Brain microvascular endothelial cell (primary cell): ENCODE measurements at regions not wholly inside any gene's neighbourhood (a gene's known extent, or its start where the extent isn't known, plus 50 kb on each side); places are given as distances from the start of the nearest gene placed in this dataset.

Experiments used
- DNase-seq: peaks from one replicate; pipeline ENCODE4 v3.0.0-alpha.2; 2020
- H3K27ac ChIP-seq: fragments of 250-450 bp; sonication (Bioruptor Pico); 2 replicates; pipeline ENCODE4 v1.5.1; 2020; ENCODE audit warnings: mild to moderate bottlenecking, moderate library complexity
- H3K27me3 ChIP-seq: fragments of 250-450 bp; sonication (Bioruptor Pico); replicated peaks from 2 replicates; pipeline ENCODE4 v1.5.1; 2020; ENCODE audit warnings: mild to moderate bottlenecking
- H3K36me3 ChIP-seq: fragments of 250-450 bp; sonication (Bioruptor Pico); replicated peaks from 2 replicates; pipeline ENCODE4 v1.5.1; 2020; ENCODE audit warnings: mild to moderate bottlenecking
- H3K4me3 ChIP-seq: 2 replicates; pipeline ENCODE4 v1.5.1; 2011; ENCODE audit warnings: low read depth, mild to moderate bottlenecking, control low read depth, low read length, moderate library complexity
- CTCF ChIP-seq: IDR thresholded peaks from 2 replicates; pipeline ENCODE4 v1.5.1; 2011; ENCODE audit warnings: low read depth, mild to moderate bottlenecking, moderate library complexity, low read length, control low read depth, inconsistent platforms; ENCODE audit errors: missing control alignments
- in situ Hi-C: cut with HindIII; loops from 2 replicates; pipeline ENCODE4 v1.10.0; 2017; ENCODE audit warnings: low sequenced_read_pairs, low pct_ligation_motif_present

GRCh38 chr5:89377767-89378455 is 494.9 kb upstream of the MEF2C start:
- Histone ChIP-seq H3K4me3 (no peak overlapping the region), H3K27ac (no peak overlapping the region), H3K36me3 (no peaks in the 10 kb centered on the region), H3K27me3 (no peaks in the 10 kb centered on the region)
- in situ Hi-C loops: no loop called here
- no peak for TF ChIP-seq CTCF
- DNase-seq: no peak

- Histone ChIP-seq H3K36me3 (no peaks in the 10 kb centered on the region), H3K27ac (no peak overlapping the region), H3K4me3 (no peak overlapping the region), H3K27me3 (no peaks in the 10 kb centered on the region)
- no peak for TF ChIP-seq CTCF
- DNase-seq: no peak
- in situ Hi-C loops: no loop called here
Measured at GRCh38 chr5:89374818-89375521, 492.0 kb upstream of the MEF2C start.

GRCh38 chr5:89374144-89374784 is 491.3 kb upstream of the MEF2C start:
- DNase-seq: no peak
- in situ Hi-C loops: no loop called here
- Histone ChIP-seq H3K4me3 (no peak overlapping the region), H3K36me3 (no peaks in the 10 kb centered on the region), H3K27ac (no peak overlapping the region), H3K27me3 (no peaks in the 10 kb centered on the region)
- TF ChIP-seq CTCF: no peak

- H3K36me3 ChIP-seq: no peaks in the 10 kb centered on the region
- no peaks in the 10 kb centered on the region for H3K27me3 ChIP-seq
- TF ChIP-seq CTCF: no peak
- in situ Hi-C loops: no loop called here
- no peak for DNase-seq
- H3K4me3 ChIP-seq: no peak overlapping the region
- no peak overlapping the region for H3K27ac ChIP-seq
Measured at GRCh38 chr5:89372176-89372575, 489.2 kb upstream of the MEF2C start.

- TF ChIP-seq CTCF: no peak
- H3K27me3 ChIP-seq: no peaks in the 10 kb centered on the region
- in situ Hi-C loops: no loop called here
- no peak overlapping the region for H3K27ac ChIP-seq
- DNase-seq: no peak
- H3K4me3 ChIP-seq: no peak overlapping the region
- no peaks in the 10 kb centered on the region for H3K36me3 ChIP-seq
Measured at GRCh38 chr5:89371646-89372045, 488.7 kb upstream of the MEF2C start.
